Gastrocnemius medialis (tissue), 4 donors: ENCODE measurements at regions not wholly inside any gene's neighbourhood (a gene's known extent, or its start where the extent isn't known, plus 50 kb on each side); places are given as distances from the start of the nearest gene placed in this dataset.

Source experiments
- ATAC-seq, 2 donors: fragments of 150-250 bp; one replicate each; pipeline ENCODE4 v1.9.1; 2016
- DNase-seq, 2 donors: peaks; one replicate each; pipeline ENCODE4 v3.0.0-alpha.2; 2019
- H3K27ac ChIP-seq, 4 donors: fragments of 200-600 bp; sonication (generic); 1 replicate in 1 of 4; 2 replicates in 3 of 4; pipeline ENCODE4 v1.5.1; 2016 to 2018; ENCODE audit warnings: mild to moderate bottlenecking in 2 of 4, moderate library complexity in 1 of 4
- H3K27me3 ChIP-seq, 3 donors: fragments of 200-600 bp; sonication (generic) in 2 of 3; 1 replicate in 1 of 3; 2 replicates in 2 of 3; pipeline versions ENCODE4 v1.5.1 to v1.6.0; 2016 to 2019; ENCODE audit warnings: mild to moderate bottlenecking in 1 of 3, moderate library complexity in 1 of 3
- H3K36me3 ChIP-seq, 2 donors: fragments of 200-600 bp; sonication (generic) in 1 of 2; one replicate each; pipeline ENCODE4 v1.5.1; 2017 to 2018
- H3K4me1 ChIP-seq, 2 donors: fragments of 200-600 bp; sonication (generic) in 1 of 2; one replicate each; pipeline ENCODE4 v1.5.1; 2016 to 2017; ENCODE audit warnings: mild to moderate bottlenecking in 2 of 2
- H3K4me3 ChIP-seq, 4 donors: fragments of 200-600 bp; sonication (generic) in 3 of 4; 1 replicate in 1 of 4; 2 replicates in 3 of 4; pipeline ENCODE4 v1.5.1; 2016 to 2019; ENCODE audit warnings: mild to moderate bottlenecking in 2 of 4
- H3K9me3 ChIP-seq, 3 donors: fragments of 200-600 bp; sonication (generic) in 2 of 3; 1 replicate in 1 of 3; 2 replicates in 2 of 3; pipeline ENCODE4 v1.5.1; 2016 to 2019
- POLR2A ChIP-seq, 2 donors: fragments of 450-650 bp; IDR thresholded peaks; one replicate each; pipeline ENCODE4 v1.6.1; 2017; ENCODE audit warnings: antibody characterized with exemption in 2 of 2, mild to moderate bottlenecking in 2 of 2, moderate library complexity in 2 of 2
- in situ Hi-C, 4 donors: fragments of 200-750 bp; cut with MboI; loops; one replicate each; pipeline versions ENCODE4 v1.15.0 to v1.8.0; 2017; ENCODE audit warnings: low sequenced_read_pairs in 4 of 4
- intact Hi-C: fragments of 100-400 bp; cut with DNase I; formaldehyde crosslinking; loops from one replicate; pipeline ENCODE4 v1.15.1; 2023; ENCODE audit warnings: low total_unique reads
- TF ChIP-seq, protein P1 (sequence below), 5 experiments: fragments of 450-650 bp in 3 of 5; fragments of 200-600 bp in 2 of 5; sonication (generic) in 2 of 5; IDR thresholded peaks in 4 of 5; conservative IDR thresholded peaks in 1 of 5; 1 replicate in 4 of 5; 2 replicates in 1 of 5; pipeline ENCODE4 v1.5.1; 2016 to 2019; ENCODE audit warnings: antibody characterized with exemption in 5 of 5, mild to moderate bottlenecking in 3 of 5, moderate library complexity in 3 of 5

DNA sequence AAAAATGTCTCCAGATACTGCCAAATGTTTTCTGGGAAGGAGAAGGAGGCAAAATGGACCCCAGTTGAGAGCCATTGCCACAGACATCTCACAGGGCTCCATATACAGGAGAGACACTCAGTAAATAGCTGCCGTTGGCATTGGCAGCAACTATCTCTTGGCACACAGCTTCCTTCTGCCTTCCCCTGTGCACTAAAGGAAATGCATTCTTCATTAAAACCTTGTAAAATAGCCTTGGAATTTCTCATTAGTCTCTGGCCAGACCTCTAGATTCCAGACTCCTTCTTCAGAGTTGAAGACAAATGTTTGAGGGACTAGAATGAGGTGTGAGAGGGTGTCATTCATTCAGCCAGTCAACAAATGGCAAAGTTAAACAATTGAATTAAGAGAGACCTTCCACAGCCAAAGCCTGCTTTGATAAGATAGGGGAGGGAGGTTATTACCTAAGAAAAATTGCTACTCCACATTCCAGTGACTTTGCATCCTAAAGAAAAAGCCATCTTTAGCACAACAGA, 223.9 kb upstream of the HS3ST3A1 start:
- in situ Hi-C loops = no loop called here
- no peak for ATAC-seq
- H3K36me3 ChIP-seq = no peaks in the 10 kb centered on the region
- H3K27me3 ChIP-seq = no peaks in the 10 kb centered on the region
- no peaks in the 10 kb centered on the region for H3K9me3 ChIP-seq
- intact Hi-C loops = no loop called here
- H3K4me1 ChIP-seq = no peaks in the 10 kb centered on the region
- DNase-seq = no peak
- H3K4me3 ChIP-seq = no peak overlapping the region
- no peak for TF ChIP-seq POLR2A (IDR thresholded peaks at IDR 0.05)
- TF ChIP-seq, protein P1, sequence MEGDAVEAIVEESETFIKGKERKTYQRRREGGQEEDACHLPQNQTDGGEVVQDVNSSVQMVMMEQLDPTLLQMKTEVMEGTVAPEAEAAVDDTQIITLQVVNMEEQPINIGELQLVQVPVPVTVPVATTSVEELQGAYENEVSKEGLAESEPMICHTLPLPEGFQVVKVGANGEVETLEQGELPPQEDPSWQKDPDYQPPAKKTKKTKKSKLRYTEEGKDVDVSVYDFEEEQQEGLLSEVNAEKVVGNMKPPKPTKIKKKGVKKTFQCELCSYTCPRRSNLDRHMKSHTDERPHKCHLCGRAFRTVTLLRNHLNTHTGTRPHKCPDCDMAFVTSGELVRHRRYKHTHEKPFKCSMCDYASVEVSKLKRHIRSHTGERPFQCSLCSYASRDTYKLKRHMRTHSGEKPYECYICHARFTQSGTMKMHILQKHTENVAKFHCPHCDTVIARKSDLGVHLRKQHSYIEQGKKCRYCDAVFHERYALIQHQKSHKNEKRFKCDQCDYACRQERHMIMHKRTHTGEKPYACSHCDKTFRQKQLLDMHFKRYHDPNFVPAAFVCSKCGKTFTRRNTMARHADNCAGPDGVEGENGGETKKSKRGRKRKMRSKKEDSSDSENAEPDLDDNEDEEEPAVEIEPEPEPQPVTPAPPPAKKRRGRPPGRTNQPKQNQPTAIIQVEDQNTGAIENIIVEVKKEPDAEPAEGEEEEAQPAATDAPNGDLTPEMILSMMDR (IDR thresholded peaks at IDR 0.05 in 4 of 5, conservative IDR thresholded peaks at IDR 0.05 in 1 of 5) = no peak
- no peak overlapping the region for H3K27ac ChIP-seq

DNA sequence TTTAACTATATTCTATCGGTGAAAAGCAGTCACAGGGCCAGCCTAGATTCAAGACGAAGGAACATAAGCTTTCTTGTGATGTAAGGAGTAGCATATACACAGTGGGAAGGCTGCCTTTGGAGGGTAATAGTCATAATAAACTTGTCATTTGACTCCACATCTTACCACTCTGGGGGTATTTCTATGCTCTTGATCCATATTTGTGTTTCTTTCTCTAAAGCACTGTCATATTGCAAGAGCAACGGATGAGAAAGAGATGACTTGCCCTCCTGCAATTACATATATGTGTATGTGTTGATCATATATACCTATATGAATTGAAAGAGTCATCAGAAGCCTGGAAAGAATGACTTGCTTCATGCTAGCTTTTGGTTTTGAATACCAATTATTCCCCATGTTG, 225.4 kb upstream of the HS3ST3A1 start:
- no peaks in the 10 kb centered on the region for H3K36me3 ChIP-seq
- no peaks in the 10 kb centered on the region for H3K9me3 ChIP-seq
- no peak overlapping the region for H3K27ac ChIP-seq
- intact Hi-C loops = no loop called here
- DNase-seq (no peak), ATAC-seq (no peak)
- TF ChIP-seq, protein P1 (IDR thresholded peaks at IDR 0.05 in 4 of 5, conservative IDR thresholded peaks at IDR 0.05 in 1 of 5) = no peak
- TF ChIP-seq POLR2A (IDR thresholded peaks at IDR 0.05) = no peak
- no peaks in the 10 kb centered on the region for H3K27me3 ChIP-seq
- in situ Hi-C loops = no loop called here
- no peaks in the 10 kb centered on the region for H3K4me1 ChIP-seq
- H3K4me3 ChIP-seq = no peak overlapping the region

DNA sequence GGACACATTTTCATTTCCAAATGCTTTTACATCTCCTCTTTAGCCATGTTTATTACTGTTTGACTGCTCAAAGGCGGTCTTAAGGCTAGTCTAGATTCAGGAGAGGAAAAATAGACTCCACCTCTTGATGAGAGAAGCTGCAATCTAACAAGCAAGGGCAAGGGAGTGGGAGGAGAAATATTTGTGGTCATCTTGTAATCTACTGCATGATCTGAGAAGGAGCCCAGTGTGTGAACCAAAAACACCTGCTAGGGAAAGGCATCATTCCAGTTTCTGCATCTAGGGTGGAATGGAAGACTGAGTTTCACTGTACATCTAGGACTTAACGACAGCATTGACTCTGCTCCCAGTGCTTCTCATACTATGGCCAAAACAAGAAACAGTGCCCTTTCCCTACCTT, 232.2 kb upstream of the HS3ST3A1 start:
- in situ Hi-C loops (no loop called here), intact Hi-C loops (no loop called here)
- Histone ChIP-seq H3K4me3 (no peak overlapping the region), H3K4me1 (no peaks in the 10 kb centered on the region), H3K9me3 (no peaks in the 10 kb centered on the region), H3K27ac (no peak overlapping the region), H3K27me3 (no peaks in the 10 kb centered on the region), H3K36me3 (no peaks in the 10 kb centered on the region)
- no peak for DNase-seq
- TF ChIP-seq, protein P1 (IDR thresholded peaks at IDR 0.05 in 4 of 5, conservative IDR thresholded peaks at IDR 0.05 in 1 of 5) = no peak
- TF ChIP-seq POLR2A (IDR thresholded peaks at IDR 0.05) = no peak
- ATAC-seq = no peak

DNA sequence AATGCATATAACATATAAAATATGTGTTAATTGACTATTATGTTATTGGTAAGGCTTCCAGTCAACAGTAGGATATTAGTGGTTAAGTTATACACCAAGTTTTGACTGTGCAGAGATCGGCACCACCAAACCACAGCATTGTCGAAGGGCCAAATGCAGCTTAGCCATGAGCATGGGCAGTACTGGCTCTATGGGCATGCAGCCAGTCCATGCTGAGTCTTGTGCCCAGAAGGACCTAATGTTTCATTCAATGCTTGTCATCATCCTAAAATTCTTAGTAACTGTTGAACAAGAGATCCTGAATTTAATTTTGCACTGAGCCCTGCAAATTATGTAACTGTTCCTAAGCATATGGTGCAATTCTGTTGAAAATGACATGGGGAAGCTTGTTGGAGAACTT, 233.4 kb upstream of the HS3ST3A1 start:
- Histone ChIP-seq H3K27me3 (no peaks in the 10 kb centered on the region), H3K4me1 (no peaks in the 10 kb centered on the region), H3K27ac (no peak overlapping the region), H3K4me3 (no peak overlapping the region), H3K36me3 (no peaks in the 10 kb centered on the region), H3K9me3 (no peaks in the 10 kb centered on the region)
- no peak for DNase-seq
- intact Hi-C loops (no loop called here), in situ Hi-C loops (no loop called here)
- no peak for ATAC-seq
- no peak for TF ChIP-seq POLR2A (IDR thresholded peaks at IDR 0.05)
- TF ChIP-seq, protein P1 (IDR thresholded peaks at IDR 0.05 in 4 of 5, conservative IDR thresholded peaks at IDR 0.05 in 1 of 5) = no peak

DNA sequence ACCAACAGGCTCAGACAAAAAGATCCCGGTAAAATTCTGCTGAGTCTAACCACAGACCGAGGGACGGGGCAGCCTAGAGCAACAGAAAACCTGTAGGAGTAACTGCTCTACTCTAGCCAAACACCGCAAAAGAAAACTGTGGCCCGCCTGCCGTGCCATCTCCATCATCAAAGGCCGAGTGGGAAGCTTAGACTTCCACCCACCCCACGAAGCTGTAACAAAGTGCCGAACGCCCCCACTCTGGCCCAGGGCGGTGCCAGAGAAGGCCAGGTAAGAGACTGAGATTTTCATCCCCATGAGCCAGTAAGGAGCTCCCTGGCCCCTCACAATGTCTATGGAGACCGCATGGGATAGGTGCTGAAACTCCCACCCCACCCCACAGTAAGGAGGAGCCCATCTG, 231.9 kb upstream of the COX10 start:
- Histone ChIP-seq H3K27me3 (no peaks in the 10 kb centered on the region), H3K4me1 (no peaks in the 10 kb centered on the region), H3K9me3 (no peaks in the 10 kb centered on the region), H3K36me3 (no peaks in the 10 kb centered on the region), H3K4me3 (no peak overlapping the region), H3K27ac (no peak overlapping the region)
- in situ Hi-C loops = no loop called here
- intact Hi-C loops = no loop called here
- TF ChIP-seq, protein P1 (IDR thresholded peaks at IDR 0.05 in 4 of 5, conservative IDR thresholded peaks at IDR 0.05 in 1 of 5) = no peak
- TF ChIP-seq POLR2A (IDR thresholded peaks at IDR 0.05) = no peak
- DNase-seq (no peak), ATAC-seq (no peak)
